Retinal pigment epithelial cell (primary cell): ENCODE measurements at regions not wholly inside any gene's neighbourhood (a gene's known extent, or its start where the extent isn't known, plus 50 kb on each side); places are given as distances from the start of the nearest gene placed in this dataset.

Experiments used
- DNase-seq: peaks from one replicate; pipeline ENCODE4 v3.0.0-alpha.2; 2010; ENCODE audit warnings: low read depth
- H3K4me3 ChIP-seq: 2 replicates; pipeline ENCODE4 v1.5.1; 2011; ENCODE audit warnings: mild to moderate bottlenecking, low read length, control low read depth, moderate library complexity
- TF ChIP-seq, protein P1 (sequence below): conservative IDR thresholded peaks from 2 replicates; pipeline ENCODE4 v1.5.1; 2011; ENCODE audit warnings: low read depth, low read length, control low read depth, inconsistent platforms

DNA sequence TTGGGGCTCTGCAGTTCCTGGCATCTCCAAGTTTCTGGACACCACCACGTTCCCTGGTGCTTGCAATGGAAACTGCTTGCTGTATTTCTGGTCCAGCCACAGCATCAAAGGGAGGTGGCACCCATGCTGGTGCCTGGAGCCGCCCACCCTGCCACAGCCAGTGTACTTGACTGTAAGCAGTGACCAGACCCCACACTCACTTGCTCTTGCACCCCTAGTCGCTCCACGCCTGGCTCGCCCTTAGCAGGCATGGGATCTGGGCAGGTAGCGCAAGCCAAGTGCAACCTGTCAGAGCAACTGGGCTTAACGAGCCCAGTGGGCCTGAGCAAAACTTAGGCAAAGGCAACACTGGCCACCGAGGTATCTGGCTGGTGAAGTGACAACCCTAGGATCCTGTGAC, 648.2 kb upstream of the PCDH9 start:
- DNase-seq: no peak
- H3K4me3 ChIP-seq: no peak overlapping the region
- TF ChIP-seq, protein P1, sequence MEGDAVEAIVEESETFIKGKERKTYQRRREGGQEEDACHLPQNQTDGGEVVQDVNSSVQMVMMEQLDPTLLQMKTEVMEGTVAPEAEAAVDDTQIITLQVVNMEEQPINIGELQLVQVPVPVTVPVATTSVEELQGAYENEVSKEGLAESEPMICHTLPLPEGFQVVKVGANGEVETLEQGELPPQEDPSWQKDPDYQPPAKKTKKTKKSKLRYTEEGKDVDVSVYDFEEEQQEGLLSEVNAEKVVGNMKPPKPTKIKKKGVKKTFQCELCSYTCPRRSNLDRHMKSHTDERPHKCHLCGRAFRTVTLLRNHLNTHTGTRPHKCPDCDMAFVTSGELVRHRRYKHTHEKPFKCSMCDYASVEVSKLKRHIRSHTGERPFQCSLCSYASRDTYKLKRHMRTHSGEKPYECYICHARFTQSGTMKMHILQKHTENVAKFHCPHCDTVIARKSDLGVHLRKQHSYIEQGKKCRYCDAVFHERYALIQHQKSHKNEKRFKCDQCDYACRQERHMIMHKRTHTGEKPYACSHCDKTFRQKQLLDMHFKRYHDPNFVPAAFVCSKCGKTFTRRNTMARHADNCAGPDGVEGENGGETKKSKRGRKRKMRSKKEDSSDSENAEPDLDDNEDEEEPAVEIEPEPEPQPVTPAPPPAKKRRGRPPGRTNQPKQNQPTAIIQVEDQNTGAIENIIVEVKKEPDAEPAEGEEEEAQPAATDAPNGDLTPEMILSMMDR: no peak

DNA sequence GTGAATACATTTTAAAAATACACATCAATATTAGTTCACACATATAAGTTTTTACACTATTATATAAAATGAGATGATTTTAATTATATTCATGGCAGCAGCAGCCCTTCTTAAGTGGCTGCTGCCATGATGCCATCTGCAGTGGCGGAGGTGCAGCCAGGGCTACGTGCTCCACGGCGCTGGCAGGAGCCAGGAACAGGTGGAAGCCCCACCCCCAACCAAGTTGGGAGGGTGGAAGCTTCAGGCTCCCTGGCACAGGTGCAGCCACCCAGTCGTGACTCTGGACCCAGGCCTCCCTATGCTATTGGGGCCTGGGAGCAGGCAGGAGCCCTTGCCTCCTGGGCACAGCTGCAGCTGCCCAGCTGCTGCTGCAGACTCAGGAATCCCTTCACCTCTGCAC, 646.9 kb upstream of the PCDH9 start:
- TF ChIP-seq, protein P1: no peak
- no peak overlapping the region for H3K4me3 ChIP-seq
- no peak for DNase-seq

DNA sequence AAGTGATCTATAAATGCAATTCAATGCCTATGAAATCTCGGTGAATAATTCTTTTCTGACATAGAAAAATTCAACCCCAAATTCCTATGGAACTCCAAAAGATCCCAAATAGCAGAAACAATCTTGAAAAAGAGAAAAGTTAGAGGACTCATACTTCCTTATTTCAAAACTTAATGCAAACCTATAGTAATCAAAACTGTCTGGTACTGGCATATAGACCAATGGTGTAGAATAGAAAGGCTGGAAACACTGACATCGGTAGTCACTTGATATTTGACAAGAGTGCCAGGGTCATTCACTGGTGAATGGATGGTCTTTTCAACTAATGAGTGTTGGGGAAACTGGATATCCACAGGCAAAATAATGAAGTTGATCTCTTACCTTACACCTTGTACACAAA, 637.1 kb upstream of the PCDH9 start:
- DNase-seq: no peak
- TF ChIP-seq, protein P1: no peak
- H3K4me3 ChIP-seq: no peak overlapping the region

DNA sequence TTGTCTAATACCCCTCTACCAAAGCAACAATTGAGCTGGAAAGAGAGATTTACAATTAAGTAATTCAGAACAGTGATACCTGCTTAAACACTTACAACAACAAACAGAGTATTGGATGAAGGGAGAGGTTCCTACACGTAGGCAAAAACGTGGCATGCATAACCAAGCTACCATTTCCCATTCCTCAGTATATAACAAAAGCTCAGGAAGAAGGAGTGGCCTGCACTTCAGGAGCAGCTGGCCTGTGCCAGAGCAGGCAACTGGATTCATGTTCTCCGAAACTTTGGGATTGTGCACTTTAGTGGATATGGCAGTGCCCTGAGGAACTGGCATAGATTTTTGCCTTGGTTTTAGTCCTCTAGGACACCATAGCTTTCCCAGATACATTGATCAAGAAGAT, 630.2 kb upstream of the PCDH9 start:
- no peak for DNase-seq
- TF ChIP-seq, protein P1: no peak

DNA sequence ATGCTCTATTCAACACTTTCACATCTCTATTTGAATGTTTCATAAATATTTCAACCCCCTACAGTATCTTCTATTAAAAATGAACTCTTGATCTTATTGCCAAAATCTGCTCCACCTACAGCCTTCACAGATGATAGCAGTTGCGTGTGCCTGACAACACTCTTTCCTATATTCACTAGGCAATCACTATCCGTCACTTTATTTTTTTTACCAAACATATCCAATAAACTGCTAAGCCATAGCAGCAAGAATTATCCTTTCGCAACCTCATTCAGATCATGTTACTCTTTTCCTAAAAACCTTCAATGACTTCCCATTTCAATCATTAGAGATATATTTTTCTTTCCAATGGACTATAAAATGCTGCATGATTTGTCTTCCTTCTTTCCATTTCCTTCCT, 629.8 kb upstream of the PCDH9 start:
- DNase-seq: no peak
- no peak overlapping the region for H3K4me3 ChIP-seq
- TF ChIP-seq, protein P1: no peak

More for the DNA sequence above, 630.2 kb upstream of the PCDH9 start:
- no peak overlapping the region for H3K4me3 ChIP-seq

DNA sequence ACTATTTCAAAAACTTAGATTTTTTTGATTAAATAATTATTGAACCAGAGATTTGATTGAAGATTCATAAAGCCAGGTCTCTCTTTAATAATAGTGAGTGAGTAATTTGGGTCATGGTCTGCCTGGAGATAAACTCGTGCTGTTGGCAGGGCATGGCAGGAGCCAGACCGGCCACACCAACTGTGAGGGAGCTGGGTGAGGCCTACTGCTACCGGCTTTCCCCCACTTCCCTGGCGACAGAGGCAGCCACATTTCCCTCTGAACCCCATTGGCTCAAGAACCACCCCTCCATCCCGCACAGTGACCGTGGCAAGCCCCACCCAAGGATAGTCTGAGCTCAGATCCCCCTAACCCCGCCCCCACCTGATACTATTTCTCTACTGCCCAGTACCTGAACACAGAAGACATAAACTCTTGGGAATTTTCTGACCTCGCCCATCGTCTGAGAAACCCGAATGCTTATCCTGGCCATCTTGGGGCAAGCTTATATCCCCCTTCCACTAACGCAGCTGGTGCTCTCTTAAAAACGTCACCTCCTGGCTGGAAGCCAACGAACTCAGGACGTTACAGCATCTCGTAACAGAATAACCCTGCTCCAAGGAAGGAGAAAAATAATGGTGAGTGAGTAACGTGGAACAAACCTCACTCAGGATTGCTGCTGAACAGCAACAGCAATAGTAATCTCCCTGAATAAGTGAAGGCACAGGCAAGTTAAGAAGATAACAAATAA, 627.6 kb upstream of the PCDH9 start:
- no peak for DNase-seq
- TF ChIP-seq, protein P1: no peak
- no peak overlapping the region for H3K4me3 ChIP-seq

DNA sequence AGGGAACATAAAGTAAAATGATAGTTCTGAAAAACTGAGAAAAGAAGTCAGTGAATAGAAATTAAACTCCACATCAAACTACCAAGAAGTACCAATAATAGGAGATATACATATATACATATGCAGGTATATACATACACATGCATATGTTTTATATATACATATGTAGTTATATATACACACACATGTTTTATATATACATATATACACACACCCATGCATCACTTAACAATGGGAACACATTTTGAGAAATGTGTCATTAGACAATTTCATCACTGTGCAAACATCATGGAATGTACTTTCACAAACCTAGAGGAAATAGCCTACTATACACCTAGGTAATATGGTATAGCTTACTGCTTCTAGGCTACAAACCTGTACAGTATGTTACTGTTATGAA, 626.8 kb upstream of the PCDH9 start:
- DNase-seq: no peak
- TF ChIP-seq, protein P1: no peak
- H3K4me3 ChIP-seq: no peak overlapping the region
